Osteocyte (in vitro differentiated cells): ENCODE measurements at regions not wholly inside any gene's neighbourhood (a gene's known extent, or its start where the extent isn't known, plus 50 kb on each side); places are given as distances from the start of the nearest gene placed in this dataset.

ENCODE experiments used
- DNase-seq: peaks from one replicate; pipeline ENCODE4 v3.0.0; 2021; ENCODE audit warnings: mixed read lengths; ENCODE audit not compliant: unreplicated experiment; ENCODE audit errors: extremely low spot score
- H3K27ac Mint-ChIP-seq: one replicate; pipeline ENCODE4 v1.8.0; 2021; ENCODE audit warnings: mild to moderate bottlenecking, mixed read lengths; ENCODE audit not compliant: unreplicated experiment
- H3K27me3 Mint-ChIP-seq: one replicate; pipeline ENCODE4 v1.8.0; 2021; ENCODE audit warnings: mixed read lengths; ENCODE audit not compliant: unreplicated experiment
- H3K36me3 Mint-ChIP-seq: one replicate; pipeline ENCODE4 v1.8.0; 2021; ENCODE audit warnings: mixed read lengths; ENCODE audit not compliant: unreplicated experiment
- H3K4me1 Mint-ChIP-seq: one replicate; pipeline ENCODE4 v1.8.0; 2021; ENCODE audit warnings: mixed read lengths; ENCODE audit not compliant: unreplicated experiment
- H3K4me3 Mint-ChIP-seq: one replicate; pipeline ENCODE4 v1.8.0; 2021; ENCODE audit warnings: mild to moderate bottlenecking, moderate library complexity, mixed read lengths; ENCODE audit not compliant: unreplicated experiment
- H3K9me3 Mint-ChIP-seq: one replicate; pipeline ENCODE4 v1.8.0; 2021; ENCODE audit warnings: mixed read lengths; ENCODE audit not compliant: unreplicated experiment
- CTCF ChIP-seq: fragments of 200-600 bp; sonication (generic); IDR thresholded peaks from 2 replicates; pipeline ENCODE4 v1.5.0; 2021; ENCODE audit warnings: antibody characterized with exemption, mild to moderate bottlenecking, moderate library complexity

- Mint-ChIP-seq H3K4me3 (no peak overlapping the region), H3K27ac (no peak overlapping the region), H3K9me3 (peaks cover 17% of the 10 kb centered on the region), H3K4me1 (no peaks in the 10 kb centered on the region), H3K36me3 (no peaks in the 10 kb centered on the region), H3K27me3 (no peaks in the 10 kb centered on the region)
- no peak for DNase-seq
- no peak for TF ChIP-seq CTCF
These were observed 57.7 kb downstream of the SOX3 start for GRCh38 chrX:140447150-140447549.

DNA sequence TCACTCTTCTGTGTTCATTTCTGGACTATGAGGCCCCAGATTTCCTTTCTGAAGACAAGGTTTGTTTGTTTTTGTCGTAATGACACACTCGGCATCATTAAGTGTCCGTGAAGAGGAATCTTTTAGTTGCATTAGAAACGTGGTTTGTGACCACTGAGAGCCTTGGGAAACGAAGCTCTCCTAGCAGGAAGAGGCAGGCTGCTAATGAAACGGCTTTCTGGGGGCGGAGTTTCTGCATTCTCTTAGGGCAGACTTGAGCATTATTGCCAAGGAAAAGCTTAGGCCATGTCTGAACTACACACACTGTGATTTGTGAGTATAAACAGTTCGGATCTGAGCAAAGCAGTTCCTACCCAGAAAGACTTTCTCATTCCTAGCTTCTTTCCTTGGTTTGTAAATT, 64.0 kb downstream of the SOX3 start:
- H3K36me3 Mint-ChIP-seq = no peaks in the 10 kb centered on the region
- no peak overlapping the region for H3K4me3 Mint-ChIP-seq
- TF ChIP-seq CTCF = no peak
- H3K9me3 Mint-ChIP-seq = peaks cover 10% of the 10 kb centered on the region
- no peaks in the 10 kb centered on the region for H3K27me3 Mint-ChIP-seq
- DNase-seq = no peak
- no peak overlapping the region for H3K27ac Mint-ChIP-seq
- no peaks in the 10 kb centered on the region for H3K4me1 Mint-ChIP-seq

GRCh38 chrX:140439476-140439875, 65.4 kb downstream of the SOX3 start:
- Mint-ChIP-seq H3K27me3 (no peaks in the 10 kb centered on the region), H3K4me1 (no peaks in the 10 kb centered on the region), H3K4me3 (no peak overlapping the region), H3K27ac (no peak overlapping the region), H3K9me3 (peaks cover 3% of the 10 kb centered on the region), H3K36me3 (no peaks in the 10 kb centered on the region)
- DNase-seq = no peak
- TF ChIP-seq CTCF = no peak

DNA sequence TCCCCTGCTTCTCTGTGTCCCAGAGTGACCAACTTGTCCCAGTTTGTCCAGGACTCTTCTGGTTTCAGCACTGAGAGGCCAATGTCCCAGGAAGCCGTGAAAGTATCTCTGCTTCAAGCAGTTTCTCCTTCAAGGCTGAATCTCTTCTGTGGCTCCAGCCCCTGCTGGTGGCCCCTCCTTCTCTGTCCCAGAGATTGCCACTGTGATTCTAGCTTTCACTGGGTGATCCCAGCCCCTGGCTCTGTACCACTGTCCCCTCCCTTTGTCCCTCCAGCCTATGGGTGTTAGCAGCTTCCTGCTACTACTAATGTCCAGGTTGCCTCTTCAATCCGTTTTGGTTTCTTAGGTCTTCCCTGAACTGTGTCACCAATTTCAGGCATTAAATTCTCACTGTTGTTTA, 70.5 kb downstream of the SOX3 start:
- TF ChIP-seq CTCF = no peak
- no peak overlapping the region for H3K4me3 Mint-ChIP-seq
- H3K9me3 Mint-ChIP-seq = peaks cover under 1% of the 10 kb centered on the region
- no peaks in the 10 kb centered on the region for H3K4me1 Mint-ChIP-seq
- no peak overlapping the region for H3K27ac Mint-ChIP-seq
- no peaks in the 10 kb centered on the region for H3K36me3 Mint-ChIP-seq
- no peaks in the 10 kb centered on the region for H3K27me3 Mint-ChIP-seq
- no peak for DNase-seq

DNA sequence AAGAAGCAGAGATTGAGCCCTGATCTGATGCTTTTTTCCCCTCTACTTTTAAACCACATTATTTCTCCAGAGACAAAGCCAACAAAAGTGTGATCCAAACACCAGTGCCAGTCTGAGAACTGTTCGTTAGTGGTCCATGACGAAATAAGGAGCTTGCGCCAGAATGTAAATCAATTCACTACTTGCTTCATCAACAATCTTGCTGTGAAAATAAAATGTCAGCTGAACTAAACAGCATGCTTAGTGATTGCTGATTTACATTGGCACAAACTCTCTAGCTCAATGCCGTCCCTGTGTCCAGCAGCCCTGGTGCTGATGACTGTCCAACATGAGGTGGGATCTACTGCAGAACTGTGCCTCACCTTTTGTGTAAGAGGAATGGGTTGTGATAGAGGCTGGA, 71.3 kb downstream of the SOX3 start:
- no peak for TF ChIP-seq CTCF
- peaks cover 7% of the 10 kb centered on the region for H3K9me3 Mint-ChIP-seq
- no peaks in the 10 kb centered on the region for H3K27me3 Mint-ChIP-seq
- no peak for DNase-seq
- H3K27ac Mint-ChIP-seq = no peak overlapping the region
- H3K4me1 Mint-ChIP-seq = no peaks in the 10 kb centered on the region
- H3K36me3 Mint-ChIP-seq = no peaks in the 10 kb centered on the region
- H3K4me3 Mint-ChIP-seq = no peak overlapping the region
